RWPE2 (cell line): ENCODE measurements at regions not wholly inside any gene's neighbourhood (a gene's known extent, or its start where the extent isn't known, plus 50 kb on each side); places are given as distances from the start of the nearest gene placed in this dataset.

Experiments used
- ATAC-seq: fragments of 200-7000 bp; cut with Tn5 transposase; 3 replicates; pipeline ENCODE4 v1.9.1; 2021; ENCODE audit warnings: low read depth
- DNase-seq: peaks from one replicate; pipeline ENCODE4 v3.0.0-alpha.2; 2020; ENCODE audit warnings: low spot score
- H3K27ac ChIP-seq: fragments of 450-650 bp; 2 replicates; pipeline ENCODE4 v1.5.1; 2017; ENCODE audit warnings: mild to moderate bottlenecking; ENCODE audit not compliant: poor library complexity, severe bottlenecking
- H3K27me3 ChIP-seq: fragments of 250-450 bp; sonication (Bioruptor Pico); 2 replicates; pipeline ENCODE4 v1.5.1; 2021; ENCODE audit warnings: mild to moderate bottlenecking, moderate library complexity; ENCODE audit not compliant: insufficient read depth, poor library complexity, severe bottlenecking
- H3K36me3 ChIP-seq: fragments of 250-450 bp; sonication (Bioruptor Pico); 2 replicates; pipeline ENCODE4 v1.5.1; 2020; ENCODE audit warnings: low read depth, mild to moderate bottlenecking, moderate library complexity
- H3K4me1 ChIP-seq: fragments of 250-450 bp; sonication (Bioruptor Pico); 2 replicates; pipeline ENCODE4 v1.5.1; 2021; ENCODE audit warnings: mild to moderate bottlenecking, moderate library complexity; ENCODE audit not compliant: insufficient read depth, poor library complexity, severe bottlenecking
- H3K4me3 ChIP-seq: fragments of 250-450 bp; sonication (Bioruptor Pico); 2 replicates; pipeline ENCODE4 v1.5.1; 2021; ENCODE audit warnings: mild to moderate bottlenecking, moderate library complexity; ENCODE audit not compliant: severe bottlenecking
- H3K9me3 ChIP-seq: fragments of 250-450 bp; sonication (Bioruptor Pico); 2 replicates; pipeline ENCODE4 v1.5.1; 2021; ENCODE audit warnings: mild to moderate bottlenecking, moderate library complexity; ENCODE audit not compliant: severe bottlenecking
- TF ChIP-seq, protein P1 (sequence below): fragments of 450-650 bp; IDR thresholded peaks from one replicate; pipeline ENCODE4 v1.5.1; 2017; ENCODE audit warnings: mild to moderate bottlenecking, moderate library complexity; ENCODE audit not compliant: poor library complexity, severe bottlenecking

DNA sequence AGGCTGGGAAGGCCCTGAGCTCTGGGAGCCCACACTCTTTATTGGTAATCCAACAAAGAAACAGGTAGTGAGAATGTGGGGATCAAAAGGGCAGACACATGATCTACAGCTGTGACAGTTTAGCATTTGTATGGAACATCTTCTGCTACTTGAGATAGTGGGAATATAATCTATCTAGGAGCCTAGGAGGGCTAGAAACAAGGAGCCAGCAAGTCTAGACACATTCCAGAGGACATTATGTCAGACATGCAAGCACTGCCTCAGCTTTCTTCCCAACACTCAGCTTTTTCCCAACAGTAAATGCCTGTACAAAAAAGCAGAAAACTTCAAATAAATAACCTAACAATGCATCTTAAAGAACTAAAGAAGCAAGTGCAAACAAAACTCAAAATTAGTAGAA lies 1150.6 kb upstream of the RAG2 start:
- ATAC-seq = no peak
- TF ChIP-seq, protein P1, sequence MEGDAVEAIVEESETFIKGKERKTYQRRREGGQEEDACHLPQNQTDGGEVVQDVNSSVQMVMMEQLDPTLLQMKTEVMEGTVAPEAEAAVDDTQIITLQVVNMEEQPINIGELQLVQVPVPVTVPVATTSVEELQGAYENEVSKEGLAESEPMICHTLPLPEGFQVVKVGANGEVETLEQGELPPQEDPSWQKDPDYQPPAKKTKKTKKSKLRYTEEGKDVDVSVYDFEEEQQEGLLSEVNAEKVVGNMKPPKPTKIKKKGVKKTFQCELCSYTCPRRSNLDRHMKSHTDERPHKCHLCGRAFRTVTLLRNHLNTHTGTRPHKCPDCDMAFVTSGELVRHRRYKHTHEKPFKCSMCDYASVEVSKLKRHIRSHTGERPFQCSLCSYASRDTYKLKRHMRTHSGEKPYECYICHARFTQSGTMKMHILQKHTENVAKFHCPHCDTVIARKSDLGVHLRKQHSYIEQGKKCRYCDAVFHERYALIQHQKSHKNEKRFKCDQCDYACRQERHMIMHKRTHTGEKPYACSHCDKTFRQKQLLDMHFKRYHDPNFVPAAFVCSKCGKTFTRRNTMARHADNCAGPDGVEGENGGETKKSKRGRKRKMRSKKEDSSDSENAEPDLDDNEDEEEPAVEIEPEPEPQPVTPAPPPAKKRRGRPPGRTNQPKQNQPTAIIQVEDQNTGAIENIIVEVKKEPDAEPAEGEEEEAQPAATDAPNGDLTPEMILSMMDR = no peak
- no peaks in the 10 kb centered on the region for H3K4me1 ChIP-seq

DNA sequence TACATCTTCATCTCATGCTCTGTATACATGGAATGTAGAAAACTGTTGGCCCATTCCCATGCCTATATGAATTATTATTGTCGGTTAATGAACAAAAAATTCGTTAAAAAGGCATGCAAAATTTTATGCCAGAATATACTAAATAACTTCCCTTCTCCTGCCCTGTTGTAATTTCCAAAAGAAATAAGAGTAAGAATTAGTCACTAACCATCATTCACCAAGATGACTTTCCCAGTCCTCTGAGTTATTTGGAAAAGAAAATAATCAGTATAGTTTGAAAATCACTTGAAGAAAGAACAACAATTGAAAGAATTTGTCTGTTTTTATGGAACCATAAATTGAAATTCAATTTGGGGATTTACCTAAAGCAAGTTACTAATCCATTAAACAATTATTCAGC lies 1149.1 kb upstream of the RAG2 start:
- no peak overlapping the region for H3K4me3 ChIP-seq
- no peaks in the 10 kb centered on the region for H3K36me3 ChIP-seq
- no peak for ATAC-seq
- TF ChIP-seq, protein P1 = no peak
- no peak for DNase-seq
- H3K9me3 ChIP-seq = no peaks in the 10 kb centered on the region
- H3K27me3 ChIP-seq = no peaks in the 10 kb centered on the region
- no peak overlapping the region for H3K27ac ChIP-seq
- no peaks in the 10 kb centered on the region for H3K4me1 ChIP-seq

More for the DNA sequence above, 1150.6 kb upstream of the RAG2 start:
- Histone ChIP-seq H3K27ac (no peak overlapping the region), H3K27me3 (no peaks in the 10 kb centered on the region), H3K4me3 (no peak overlapping the region), H3K9me3 (no peaks in the 10 kb centered on the region), H3K36me3 (no peaks in the 10 kb centered on the region)
- DNase-seq = no peak

DNA sequence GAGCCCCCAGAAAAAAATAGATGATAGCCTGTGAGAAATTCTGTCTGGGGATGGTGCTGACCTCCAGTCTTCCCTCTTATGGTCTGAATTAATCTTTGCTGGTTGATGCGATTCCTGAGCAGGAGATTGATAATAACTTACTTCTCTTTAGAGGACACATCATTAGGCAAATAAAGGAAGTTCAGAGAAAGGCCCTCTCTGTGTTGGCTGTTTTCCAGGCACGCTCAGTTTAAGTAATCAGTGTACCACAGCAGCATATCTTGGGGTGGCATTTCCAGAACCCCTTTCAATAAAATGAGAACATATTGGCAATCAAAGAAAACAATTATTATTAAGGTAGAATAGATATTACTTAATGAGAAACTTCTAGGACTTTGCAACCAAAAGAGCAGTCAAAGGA lies 1129.3 kb upstream of the RAG2 start:
- TF ChIP-seq, protein P1 = no peak
- H3K4me1 ChIP-seq = no peaks in the 10 kb centered on the region
- H3K36me3 ChIP-seq = no peaks in the 10 kb centered on the region
- no peaks in the 10 kb centered on the region for H3K9me3 ChIP-seq
- H3K4me3 ChIP-seq = no peak overlapping the region
- H3K27me3 ChIP-seq = no peaks in the 10 kb centered on the region
- ATAC-seq (no peak), DNase-seq (no peak)
- H3K27ac ChIP-seq = no peak overlapping the region

DNA sequence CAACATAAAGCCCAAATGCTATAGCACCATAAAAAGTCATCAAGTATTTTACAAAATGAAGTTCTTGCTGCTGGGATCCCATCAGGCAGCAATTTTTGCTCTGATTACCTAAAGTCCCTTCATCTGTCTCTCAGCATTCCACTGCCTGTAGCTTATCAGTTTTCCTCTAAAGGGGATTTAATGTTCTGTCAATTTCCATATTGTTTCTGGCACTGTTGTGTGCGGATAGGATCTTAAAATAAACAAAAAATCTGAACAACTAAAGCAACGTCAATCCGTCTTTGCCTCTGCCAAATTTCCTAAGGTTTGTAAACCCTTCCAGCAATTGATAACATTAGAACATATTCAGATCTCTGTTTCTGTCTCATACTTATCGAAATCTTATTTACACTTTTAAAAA lies 1126.3 kb upstream of the RAG2 start:
- DNase-seq = no peak
- Histone ChIP-seq H3K4me3 (no peak overlapping the region), H3K27me3 (no peaks in the 10 kb centered on the region), H3K36me3 (no peaks in the 10 kb centered on the region), H3K27ac (no peak overlapping the region), H3K9me3 (no peaks in the 10 kb centered on the region), H3K4me1 (peaks cover 11% of the 10 kb centered on the region)
- TF ChIP-seq, protein P1 = no peak
- ATAC-seq = no peak

DNA sequence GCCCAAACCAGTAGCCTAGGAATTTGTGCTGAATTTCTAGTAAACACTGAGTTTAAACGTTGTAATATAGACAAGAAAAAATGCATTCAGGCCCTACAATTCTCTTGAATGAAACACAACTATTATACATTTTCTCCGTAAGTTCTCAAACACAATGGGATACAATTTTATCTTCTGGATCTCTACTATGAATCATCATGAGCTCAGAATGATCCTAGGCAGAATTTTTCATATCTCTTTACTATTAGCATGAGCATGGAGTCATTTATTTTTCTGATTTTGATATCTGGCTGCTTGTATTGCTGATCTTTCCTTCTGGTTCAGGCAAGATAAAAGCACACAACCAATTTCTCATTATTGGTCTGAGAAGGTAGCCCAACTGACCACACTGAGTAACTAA lies 1123.4 kb upstream of the RAG2 start:
- no peaks in the 10 kb centered on the region for H3K36me3 ChIP-seq
- ATAC-seq (peak; percentile 71), DNase-seq (no peak)
- H3K4me3 ChIP-seq = no peak overlapping the region
- TF ChIP-seq, protein P1 = no peak
- H3K27ac ChIP-seq = peak overlapping the region; percentile 33
- peaks cover 11% of the 10 kb centered on the region for H3K4me1 ChIP-seq
- H3K27me3 ChIP-seq = no peaks in the 10 kb centered on the region
- H3K9me3 ChIP-seq = no peaks in the 10 kb centered on the region
